A673 (cell line): ENCODE measurements at regions not wholly inside any gene's neighbourhood (a gene's known extent, or its start where the extent isn't known, plus 50 kb on each side); places are given as distances from the start of the nearest gene placed in this dataset.

Experiments
- EZH2 ChIP-seq: fragments of 200-600 bp; sonication (generic); IDR thresholded peaks from 2 replicates; pipeline ENCODE4 v1.6.1; 2017; ENCODE audit warnings: borderline replicate concordance, low read depth, mild to moderate bottlenecking, mixed read lengths, antibody characterized with exemption, low read length; ENCODE audit not compliant: poor library complexity, severe bottlenecking
- TF ChIP-seq, protein P1 (sequence below): fragments of 300-800, 200-600 bp; sonication (generic); conservative IDR thresholded peaks from 2 replicates; pipeline ENCODE4 v1.5.1; 2017; ENCODE audit warnings: low read depth, mild to moderate bottlenecking, antibody characterized with exemption, low read length, moderate library complexity, mixed read lengths

DNA sequence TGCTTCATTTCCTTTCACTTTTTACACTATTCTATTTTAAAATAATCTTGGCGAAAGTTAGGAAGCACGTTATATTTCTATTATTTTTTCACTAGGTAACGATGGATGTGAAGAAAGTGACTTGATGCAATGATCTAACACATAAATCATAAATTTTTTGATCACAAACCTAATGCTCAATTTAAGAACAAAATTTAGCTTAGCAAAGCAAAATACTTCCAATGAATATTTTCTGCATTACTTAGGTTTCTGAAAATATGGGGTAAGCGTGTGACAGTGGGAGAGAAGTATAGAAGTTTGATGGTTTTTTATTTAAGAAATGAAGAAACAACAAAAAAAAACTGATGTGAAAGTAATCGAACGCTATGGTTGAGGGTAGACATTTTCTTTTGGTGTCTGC, 1528.7 kb upstream of the CDH9 start:
- TF ChIP-seq, protein P1, sequence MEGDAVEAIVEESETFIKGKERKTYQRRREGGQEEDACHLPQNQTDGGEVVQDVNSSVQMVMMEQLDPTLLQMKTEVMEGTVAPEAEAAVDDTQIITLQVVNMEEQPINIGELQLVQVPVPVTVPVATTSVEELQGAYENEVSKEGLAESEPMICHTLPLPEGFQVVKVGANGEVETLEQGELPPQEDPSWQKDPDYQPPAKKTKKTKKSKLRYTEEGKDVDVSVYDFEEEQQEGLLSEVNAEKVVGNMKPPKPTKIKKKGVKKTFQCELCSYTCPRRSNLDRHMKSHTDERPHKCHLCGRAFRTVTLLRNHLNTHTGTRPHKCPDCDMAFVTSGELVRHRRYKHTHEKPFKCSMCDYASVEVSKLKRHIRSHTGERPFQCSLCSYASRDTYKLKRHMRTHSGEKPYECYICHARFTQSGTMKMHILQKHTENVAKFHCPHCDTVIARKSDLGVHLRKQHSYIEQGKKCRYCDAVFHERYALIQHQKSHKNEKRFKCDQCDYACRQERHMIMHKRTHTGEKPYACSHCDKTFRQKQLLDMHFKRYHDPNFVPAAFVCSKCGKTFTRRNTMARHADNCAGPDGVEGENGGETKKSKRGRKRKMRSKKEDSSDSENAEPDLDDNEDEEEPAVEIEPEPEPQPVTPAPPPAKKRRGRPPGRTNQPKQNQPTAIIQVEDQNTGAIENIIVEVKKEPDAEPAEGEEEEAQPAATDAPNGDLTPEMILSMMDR: no peak
- no peak for TF ChIP-seq EZH2
